ENCODE measurements at regions not wholly inside any gene's neighbourhood (a gene's known extent, or its start where the extent isn't known, plus 50 kb on each side); places are given as distances from the start of the nearest gene placed in this dataset.

GRCh38 chr16:13527332-13527731 is 392.6 kb upstream of the ERCC4 start:
- TF ChIP-seq CTCF (IDR thresholded peaks at IDR 0.05) (no peak), POLR2A (IDR thresholded peaks at IDR 0.05) (no peak)
